Mammary epithelial cell (primary cell): ENCODE measurements at regions not wholly inside any gene's neighbourhood (a gene's known extent, or its start where the extent isn't known, plus 50 kb on each side); places are given as distances from the start of the nearest gene placed in this dataset.

Experiments used
- EZH2 ChIP-seq: IDR thresholded peaks from 2 replicates; pipeline ENCODE4 v1.6.1; 2012; ENCODE audit warnings: low read length, inconsistent platforms, borderline replicate concordance
- TF ChIP-seq, protein P1 (sequence below), 2 donors: IDR thresholded peaks in 1 of 2; conservative IDR thresholded peaks in 1 of 2; 2 replicates each; pipeline ENCODE4 v1.5.1; 2011 to 2012; ENCODE audit warnings: inconsistent platforms in 2 of 2, low read length in 2 of 2, mild to moderate bottlenecking in 2 of 2, control low read depth in 1 of 2, low read depth in 1 of 2; ENCODE audit not compliant: insufficient read depth in 1 of 2; ENCODE audit errors: extremely low read depth in 1 of 2

DNA sequence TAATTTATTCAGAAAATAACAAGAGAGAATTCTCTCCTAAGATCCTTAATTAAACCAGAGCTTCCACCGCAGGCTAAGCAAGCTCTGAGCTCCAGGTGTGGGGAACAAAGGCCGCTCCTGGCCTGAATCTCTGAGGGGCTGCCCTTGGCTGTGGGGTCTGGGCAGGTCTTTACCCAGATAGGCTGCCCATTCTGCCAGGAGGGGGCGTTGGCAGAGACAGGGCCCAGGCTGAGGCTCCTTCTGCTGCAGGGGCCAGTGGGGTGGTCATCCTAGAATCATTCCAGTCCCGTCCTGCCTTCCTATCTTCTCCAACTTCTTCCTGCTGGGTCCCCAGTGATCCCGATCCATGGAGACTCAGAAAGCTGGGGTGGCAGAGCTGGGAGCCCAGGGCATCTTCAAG, 82.9 kb upstream of the POU3F1 start:
- TF ChIP-seq, protein P1, sequence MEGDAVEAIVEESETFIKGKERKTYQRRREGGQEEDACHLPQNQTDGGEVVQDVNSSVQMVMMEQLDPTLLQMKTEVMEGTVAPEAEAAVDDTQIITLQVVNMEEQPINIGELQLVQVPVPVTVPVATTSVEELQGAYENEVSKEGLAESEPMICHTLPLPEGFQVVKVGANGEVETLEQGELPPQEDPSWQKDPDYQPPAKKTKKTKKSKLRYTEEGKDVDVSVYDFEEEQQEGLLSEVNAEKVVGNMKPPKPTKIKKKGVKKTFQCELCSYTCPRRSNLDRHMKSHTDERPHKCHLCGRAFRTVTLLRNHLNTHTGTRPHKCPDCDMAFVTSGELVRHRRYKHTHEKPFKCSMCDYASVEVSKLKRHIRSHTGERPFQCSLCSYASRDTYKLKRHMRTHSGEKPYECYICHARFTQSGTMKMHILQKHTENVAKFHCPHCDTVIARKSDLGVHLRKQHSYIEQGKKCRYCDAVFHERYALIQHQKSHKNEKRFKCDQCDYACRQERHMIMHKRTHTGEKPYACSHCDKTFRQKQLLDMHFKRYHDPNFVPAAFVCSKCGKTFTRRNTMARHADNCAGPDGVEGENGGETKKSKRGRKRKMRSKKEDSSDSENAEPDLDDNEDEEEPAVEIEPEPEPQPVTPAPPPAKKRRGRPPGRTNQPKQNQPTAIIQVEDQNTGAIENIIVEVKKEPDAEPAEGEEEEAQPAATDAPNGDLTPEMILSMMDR (conservative IDR thresholded peaks at IDR 0.05 in 1 of 2, IDR thresholded peaks at IDR 0.05 in 1 of 2; ENCODE audit: extremely low read depth in 1 of 2, insufficient read depth in 1 of 2, low read depth in 1 of 2, low read length in 2 of 2) = no peak
- no peak for TF ChIP-seq EZH2
